ENCODE measurements at regions not wholly inside any gene's neighbourhood (a gene's known extent, or its start where the extent isn't known, plus 50 kb on each side); places are given as distances from the start of the nearest gene placed in this dataset.

- Histone ChIP-seq H3K4me3 (replicated peaks in 1 of 4; ENCODE audit: control extremely low read depth in 1 of 4, insufficient read depth in 1 of 4, low read depth in 3 of 4, low read length in 4 of 4) (no peak overlapping the region), H3K27ac (ENCODE audit: insufficient read depth, low read length) (no peak overlapping the region), H3K36me3 (ENCODE audit: control insufficient read depth, insufficient read depth, low read length) (no peaks in the 10 kb centered on the region), H2AFZ (ENCODE audit: low read length) (no peak overlapping the region), H3K9ac (ENCODE audit: insufficient read depth, low read length) (no peak overlapping the region), H3K4me2 (ENCODE audit: extremely low read depth, insufficient read depth, low read length) (no peak overlapping the region), H3K9me3 (ENCODE audit: control insufficient read depth, insufficient read depth, low read depth, low read length) (no peaks in the 10 kb centered on the region), H3K79me2 (ENCODE audit: control insufficient read depth, insufficient read depth, low read length) (no peaks in the 10 kb centered on the region), H4K20me1 (ENCODE audit: control insufficient read depth, extremely low read depth, insufficient read depth, low read length) (no peaks in the 10 kb centered on the region), H3K27me3 (ENCODE audit: control insufficient read depth, insufficient read depth, low read length) (no peaks in the 10 kb centered on the region), H3K4me1 (ENCODE audit: control insufficient read depth, extremely low read depth, insufficient read depth, low read length) (no peaks in the 10 kb centered on the region)
- no peak for TF ChIP-seq CTCF (conservative IDR thresholded peaks at IDR 0.05 in 1 of 2, IDR thresholded peaks at IDR 0.05 in 1 of 2; ENCODE audit: low read depth in 1 of 2, low read length in 2 of 2)
- TF ChIP-seq EZH2 (IDR thresholded peaks at IDR 0.05; ENCODE audit: low read length, missing control alignments) = no peak
- no peak for DNase-seq (ENCODE audit: low read depth in 2 of 2)
Observed at GRCh38 chr9:84609779-84610178, 59.8 kb upstream of the NTRK2 start.

- Histone ChIP-seq H2AFZ (ENCODE audit: low read length) (no peak overlapping the region), H3K36me3 (ENCODE audit: control insufficient read depth, insufficient read depth, low read length) (no peaks in the 10 kb centered on the region), H4K20me1 (ENCODE audit: control insufficient read depth, extremely low read depth, insufficient read depth, low read length) (no peaks in the 10 kb centered on the region), H3K4me1 (ENCODE audit: control insufficient read depth, extremely low read depth, insufficient read depth, low read length) (no peaks in the 10 kb centered on the region), H3K27ac (ENCODE audit: insufficient read depth, low read length) (no peak overlapping the region), H3K9ac (ENCODE audit: insufficient read depth, low read length) (no peak overlapping the region), H3K27me3 (ENCODE audit: control insufficient read depth, insufficient read depth, low read length) (no peaks in the 10 kb centered on the region), H3K4me2 (ENCODE audit: extremely low read depth, insufficient read depth, low read length) (no peak overlapping the region), H3K9me3 (ENCODE audit: control insufficient read depth, insufficient read depth, low read depth, low read length) (no peaks in the 10 kb centered on the region), H3K79me2 (ENCODE audit: control insufficient read depth, insufficient read depth, low read length) (no peaks in the 10 kb centered on the region), H3K4me3 (replicated peaks in 1 of 4; ENCODE audit: control extremely low read depth in 1 of 4, insufficient read depth in 1 of 4, low read depth in 3 of 4, low read length in 4 of 4) (no peak overlapping the region)
- DNase-seq (ENCODE audit: low read depth in 2 of 2) = no peak
- TF ChIP-seq CTCF (conservative IDR thresholded peaks at IDR 0.05 in 1 of 2, IDR thresholded peaks at IDR 0.05 in 1 of 2; ENCODE audit: low read depth in 1 of 2, low read length in 2 of 2) (no peak), EZH2 (IDR thresholded peaks at IDR 0.05; ENCODE audit: low read length, missing control alignments) (no peak)
Observed at GRCh38 chr9:84613431-84613830, 56.1 kb upstream of the NTRK2 start.

- Histone ChIP-seq H3K27ac (ENCODE audit: insufficient read depth, low read length) (no peak overlapping the region), H2AFZ (ENCODE audit: low read length) (no peak overlapping the region), H3K27me3 (ENCODE audit: control insufficient read depth, insufficient read depth, low read length) (no peaks in the 10 kb centered on the region), H3K36me3 (ENCODE audit: control insufficient read depth, insufficient read depth, low read length) (no peaks in the 10 kb centered on the region), H3K9ac (ENCODE audit: insufficient read depth, low read length) (no peak overlapping the region), H3K4me3 (replicated peaks in 1 of 4; ENCODE audit: control extremely low read depth in 1 of 4, insufficient read depth in 1 of 4, low read depth in 3 of 4, low read length in 4 of 4) (no peak overlapping the region), H3K4me2 (ENCODE audit: extremely low read depth, insufficient read depth, low read length) (no peak overlapping the region), H3K79me2 (ENCODE audit: control insufficient read depth, insufficient read depth, low read length) (no peaks in the 10 kb centered on the region), H3K4me1 (ENCODE audit: control insufficient read depth, extremely low read depth, insufficient read depth, low read length) (no peaks in the 10 kb centered on the region), H4K20me1 (ENCODE audit: control insufficient read depth, extremely low read depth, insufficient read depth, low read length) (no peaks in the 10 kb centered on the region), H3K9me3 (ENCODE audit: control insufficient read depth, insufficient read depth, low read depth, low read length) (no peaks in the 10 kb centered on the region)
- TF ChIP-seq CTCF (conservative IDR thresholded peaks at IDR 0.05 in 1 of 2, IDR thresholded peaks at IDR 0.05 in 1 of 2; ENCODE audit: low read depth in 1 of 2, low read length in 2 of 2) = no peak
- TF ChIP-seq EZH2 (IDR thresholded peaks at IDR 0.05; ENCODE audit: low read length, missing control alignments) = no peak
- DNase-seq (ENCODE audit: low read depth in 2 of 2) = no peak
Observed at GRCh38 chr9:84615544-84615943, 54.0 kb upstream of the NTRK2 start.

All from fibroblast of lung (primary cell).